Activated T-cell treated with anti-CD3 and anti-CD28 coated beads, Interleukin-2, amount 50 U/mL, for 4 hours (primary cell): ENCODE measurements at regions not wholly inside any gene's neighbourhood (a gene's known extent, or its start where the extent isn't known, plus 50 kb on each side); places are given as distances from the start of the nearest gene placed in this dataset.

ENCODE experiments used
- ATAC-seq, 2 donors: fragments of 200-7000 bp; cut with Tn5 transposase; one replicate each; pipeline ENCODE4 v1.10.0; 2021
- DNase-seq: peaks from one replicate; pipeline ENCODE4 v3.0.0-alpha.2; 2020
- H3K27me3 Mint-ChIP-seq: one replicate; pipeline ENCODE4 v1.8.0; 2021; ENCODE audit warnings: low read depth, mixed read lengths
- H3K36me3 Mint-ChIP-seq: one replicate; pipeline ENCODE4 v1.8.0; 2022; ENCODE audit warnings: mixed read lengths; ENCODE audit not compliant: insufficient read depth
- H3K4me1 Mint-ChIP-seq: one replicate; pipeline ENCODE4 v1.8.0; 2021; ENCODE audit warnings: low read depth, mixed read lengths
- H3K4me3 Mint-ChIP-seq: one replicate; pipeline ENCODE4 v1.8.0; 2021; ENCODE audit warnings: mild to moderate bottlenecking, moderate library complexity, mixed read lengths
- H3K9me3 Mint-ChIP-seq: one replicate; pipeline ENCODE4 v1.8.0; 2021; ENCODE audit warnings: mixed read lengths

- Mint-ChIP-seq H3K4me1 (no peaks in the 10 kb centered on the region), H3K4me3 (no peak overlapping the region), H3K9me3 (peaks cover 11% of the 10 kb centered on the region), H3K36me3 (no peaks in the 10 kb centered on the region), H3K27me3 (no peaks in the 10 kb centered on the region)
- ATAC-seq, result no peak
- DNase-seq, result no peak
These were observed 1098.8 kb downstream of the DTWD2 start for GRCh38 chr5:117889596-117889995.

GRCh38 chr5:117888688-117889087 lies 1099.7 kb downstream of the DTWD2 start:
- ATAC-seq (no peak), DNase-seq (no peak)
- no peaks in the 10 kb centered on the region for H3K36me3 Mint-ChIP-seq
- no peaks in the 10 kb centered on the region for H3K4me1 Mint-ChIP-seq
- no peak overlapping the region for H3K4me3 Mint-ChIP-seq
- H3K9me3 Mint-ChIP-seq, result peaks cover 11% of the 10 kb centered on the region
- H3K27me3 Mint-ChIP-seq, result no peaks in the 10 kb centered on the region

DNA sequence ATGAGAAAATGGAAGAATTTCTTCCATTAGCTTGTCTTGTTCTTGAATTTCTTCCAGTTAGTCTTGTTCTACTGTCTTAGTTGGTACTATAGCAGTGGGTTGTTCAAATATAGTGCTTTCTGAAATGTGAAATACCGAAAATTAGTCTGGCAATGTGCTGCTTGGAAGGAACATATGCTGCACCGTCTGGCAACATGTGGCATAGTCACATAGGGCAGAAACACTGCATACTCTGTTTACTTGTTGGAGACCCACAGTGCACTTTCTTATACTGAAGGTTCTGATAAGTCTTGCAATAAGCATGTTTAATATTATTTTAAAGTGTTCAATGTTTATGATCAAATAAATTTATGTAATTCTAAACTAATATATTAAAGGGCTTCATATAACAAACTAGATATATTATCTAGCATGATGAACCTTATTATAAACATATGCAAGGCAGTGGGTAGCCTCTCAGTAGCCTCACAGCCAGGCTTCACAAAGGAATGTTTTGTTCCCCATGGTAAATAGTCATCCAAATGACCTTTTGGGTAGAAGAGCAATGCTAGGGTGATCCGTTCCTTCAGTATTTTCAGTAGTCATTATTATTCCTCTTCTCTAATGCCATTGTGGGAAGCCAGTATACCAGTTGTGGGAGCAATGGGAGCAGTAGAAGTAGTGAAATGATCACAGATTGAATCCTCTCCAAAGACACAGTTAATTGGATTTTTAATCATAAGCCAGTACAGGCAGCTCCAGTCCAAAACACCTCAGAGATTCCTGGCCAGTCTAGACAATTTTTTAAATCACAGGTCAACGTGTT lies 1106.7 kb downstream of the DTWD2 start:
- no peaks in the 10 kb centered on the region for H3K27me3 Mint-ChIP-seq

DNA sequence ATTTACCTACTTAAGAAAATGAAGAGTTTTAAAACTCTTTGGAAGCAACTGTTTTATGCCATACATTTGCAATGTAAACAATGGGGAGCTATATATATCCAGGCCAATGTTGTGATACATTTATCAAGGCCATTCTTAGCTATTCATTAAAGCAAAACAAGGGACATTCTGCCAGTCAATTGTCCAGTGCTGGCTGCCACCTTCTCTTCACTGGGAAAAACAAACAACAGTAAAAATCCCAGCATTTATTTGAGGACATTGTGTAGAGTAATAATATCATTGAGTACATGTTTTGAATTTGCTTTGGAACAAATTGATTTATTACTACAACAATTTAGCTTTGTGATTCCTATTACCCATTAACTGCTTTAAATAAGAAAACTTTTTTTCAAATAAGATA lies 1107.4 kb downstream of the DTWD2 start:
- ATAC-seq (no peak), DNase-seq (no peak)
- no peak overlapping the region for H3K4me3 Mint-ChIP-seq
- no peaks in the 10 kb centered on the region for H3K4me1 Mint-ChIP-seq
- H3K9me3 Mint-ChIP-seq, result peaks cover 13% of the 10 kb centered on the region
- no peaks in the 10 kb centered on the region for H3K36me3 Mint-ChIP-seq
- H3K27me3 Mint-ChIP-seq, result no peaks in the 10 kb centered on the region

More for the DNA sequence above, 1106.7 kb downstream of the DTWD2 start:
- ATAC-seq, result no peak
- Mint-ChIP-seq H3K36me3 (no peaks in the 10 kb centered on the region), H3K4me3 (no peak overlapping the region), H3K9me3 (peaks cover 14% of the 10 kb centered on the region), H3K4me1 (no peaks in the 10 kb centered on the region)
- no peak for DNase-seq

GRCh38 chr5:117877731-117878130 lies 1110.6 kb downstream of the DTWD2 start:
- Mint-ChIP-seq H3K4me1 (no peaks in the 10 kb centered on the region), H3K36me3 (no peaks in the 10 kb centered on the region), H3K4me3 (no peak overlapping the region), H3K27me3 (no peaks in the 10 kb centered on the region), H3K9me3 (peaks cover 11% of the 10 kb centered on the region)
- DNase-seq (no peak), ATAC-seq (no peak)

DNA sequence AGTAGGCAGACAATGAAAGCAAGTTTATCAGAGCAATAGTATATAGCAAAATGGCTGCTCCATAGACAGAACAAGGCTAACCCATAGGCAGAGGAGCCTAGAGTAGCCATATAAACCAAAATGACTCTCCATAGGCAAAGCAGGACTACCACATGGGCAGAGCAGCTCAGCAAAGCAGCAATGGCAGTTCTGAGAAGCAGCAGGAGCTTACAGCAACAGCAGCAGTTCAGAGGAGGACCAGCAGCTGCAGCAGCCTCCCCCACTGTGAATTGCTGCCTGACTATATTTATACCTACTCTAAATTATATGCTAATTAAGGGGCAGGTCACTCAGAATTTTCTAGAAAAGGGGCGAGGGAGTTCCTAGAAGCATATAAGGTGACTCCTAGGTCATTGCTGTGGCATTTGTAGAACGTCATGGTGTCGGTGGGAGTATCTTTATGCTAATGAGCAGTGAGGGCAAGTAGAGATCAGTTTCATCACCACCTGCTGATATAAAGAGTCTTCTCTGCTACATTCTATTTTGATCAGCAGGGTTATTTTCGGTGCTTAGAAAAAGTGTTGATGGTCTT lies 1115.5 kb downstream of the DTWD2 start:
- Mint-ChIP-seq H3K27me3 (no peaks in the 10 kb centered on the region), H3K9me3 (peaks cover 15% of the 10 kb centered on the region), H3K4me3 (no peak overlapping the region), H3K4me1 (no peaks in the 10 kb centered on the region), H3K36me3 (no peaks in the 10 kb centered on the region)
- DNase-seq, result no peak
- no peak for ATAC-seq

DNA sequence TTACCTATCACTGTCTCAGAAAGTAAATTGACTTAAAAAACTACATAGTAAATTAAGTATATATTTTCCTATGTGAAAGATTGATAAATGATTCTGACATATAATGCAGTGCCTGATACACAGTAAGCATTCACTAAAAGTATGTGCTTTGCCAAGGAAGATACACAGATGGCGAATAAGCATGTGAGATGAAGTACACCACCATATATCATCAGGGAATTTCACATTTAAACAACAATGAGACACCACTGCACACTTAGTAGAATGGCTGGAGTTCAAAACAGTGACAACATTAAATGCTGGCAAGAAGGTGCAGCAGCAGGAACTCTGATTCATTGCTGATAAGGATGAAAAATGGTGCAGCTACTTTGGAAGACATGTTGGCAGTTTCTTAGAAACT lies 1118.8 kb downstream of the DTWD2 start:
- ATAC-seq (no peak), DNase-seq (no peak)
- Mint-ChIP-seq H3K36me3 (no peaks in the 10 kb centered on the region), H3K4me3 (no peak overlapping the region), H3K27me3 (no peaks in the 10 kb centered on the region), H3K4me1 (no peaks in the 10 kb centered on the region), H3K9me3 (peaks cover 12% of the 10 kb centered on the region)

DNA sequence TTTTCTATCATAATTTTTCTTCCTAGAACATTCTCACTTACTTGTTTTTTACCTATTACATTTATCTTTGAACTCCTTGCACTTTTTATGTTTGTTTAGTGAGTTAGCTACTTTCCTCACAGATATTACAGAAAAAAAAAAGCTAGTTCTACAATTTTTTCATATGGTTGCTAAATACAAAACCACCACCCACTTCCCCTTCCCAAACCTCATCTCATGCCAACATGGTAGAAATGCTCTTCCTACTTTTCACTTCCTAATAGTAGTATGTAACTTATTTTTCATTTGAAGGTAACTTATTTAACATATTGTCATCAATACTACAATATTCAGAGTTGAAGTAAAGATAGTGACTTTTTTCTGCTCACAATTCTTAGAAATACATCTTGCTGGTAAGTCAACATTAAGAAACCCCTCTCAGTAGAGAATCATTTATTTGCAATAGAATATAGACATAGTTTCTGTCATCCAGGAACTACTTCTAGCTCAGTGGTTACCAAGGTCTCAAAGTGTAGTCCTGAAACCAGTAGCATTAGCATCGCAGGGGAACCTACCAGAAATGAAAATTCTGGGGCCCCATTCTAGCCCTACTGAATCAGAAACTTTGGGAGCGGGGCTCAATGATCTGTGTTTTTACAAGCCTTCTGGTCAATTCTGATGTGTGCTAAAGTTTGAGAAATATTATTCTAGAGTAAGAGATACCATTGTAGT lies 1124.6 kb downstream of the DTWD2 start:
- DNase-seq, result no peak
- Mint-ChIP-seq H3K4me3 (no peak overlapping the region), H3K36me3 (no peaks in the 10 kb centered on the region), H3K4me1 (no peaks in the 10 kb centered on the region), H3K27me3 (no peaks in the 10 kb centered on the region), H3K9me3 (peaks cover 5% of the 10 kb centered on the region)
- no peak for ATAC-seq

DNA sequence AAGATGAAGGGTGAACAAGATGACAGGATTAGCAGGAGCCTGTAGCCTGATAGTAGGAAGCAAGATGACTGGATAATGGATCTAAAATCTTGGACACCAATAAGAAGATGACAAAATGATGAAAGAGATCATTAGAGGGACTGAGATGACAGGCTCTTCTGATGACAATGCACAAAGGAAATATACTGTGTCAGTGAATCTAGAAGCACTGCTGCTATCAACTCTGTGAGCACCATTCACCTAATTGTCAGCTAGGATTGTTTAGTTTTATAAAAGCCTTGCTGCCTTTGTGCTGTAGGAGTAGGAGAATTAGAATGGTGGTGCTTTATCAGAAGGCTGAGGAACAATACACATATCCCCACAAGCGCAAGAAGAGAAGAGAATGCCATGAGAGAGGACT lies 1127.8 kb downstream of the DTWD2 start:
- DNase-seq, result no peak
- ATAC-seq, result no peak
- no peaks in the 10 kb centered on the region for H3K27me3 Mint-ChIP-seq
- H3K4me3 Mint-ChIP-seq, result no peak overlapping the region
- peaks cover 9% of the 10 kb centered on the region for H3K9me3 Mint-ChIP-seq
- H3K4me1 Mint-ChIP-seq, result no peaks in the 10 kb centered on the region
- H3K36me3 Mint-ChIP-seq, result no peaks in the 10 kb centered on the region

- Mint-ChIP-seq H3K27me3 (no peaks in the 10 kb centered on the region), H3K4me3 (no peak overlapping the region), H3K4me1 (no peaks in the 10 kb centered on the region), H3K9me3 (peaks cover 13% of the 10 kb centered on the region), H3K36me3 (no peaks in the 10 kb centered on the region)
- no peak for ATAC-seq
- DNase-seq, result no peak
These were observed 1129.2 kb downstream of the DTWD2 start for GRCh38 chr5:117859176-117859575.

GRCh38 chr5:117856713-117857112 lies 1131.6 kb downstream of the DTWD2 start:
- no peaks in the 10 kb centered on the region for H3K27me3 Mint-ChIP-seq
- H3K4me3 Mint-ChIP-seq, result no peak overlapping the region

GRCh38 chr5:117837786-117838185 lies 1150.6 kb downstream of the DTWD2 start:
- DNase-seq, result no peak
- Mint-ChIP-seq H3K27me3 (no peaks in the 10 kb centered on the region), H3K4me3 (no peak overlapping the region), H3K4me1 (no peaks in the 10 kb centered on the region), H3K9me3 (peaks cover 4% of the 10 kb centered on the region), H3K36me3 (no peaks in the 10 kb centered on the region)
- no peak for ATAC-seq

More at GRCh38 chr5:117856713-117857112, 1131.6 kb downstream of the DTWD2 start:
- DNase-seq, result no peak
- no peak for ATAC-seq
- H3K9me3 Mint-ChIP-seq, result peaks cover 9% of the 10 kb centered on the region
- H3K36me3 Mint-ChIP-seq, result no peaks in the 10 kb centered on the region
- no peaks in the 10 kb centered on the region for H3K4me1 Mint-ChIP-seq

- H3K9me3 Mint-ChIP-seq, result peaks cover 14% of the 10 kb centered on the region
- DNase-seq, result no peak
These were observed 1154.7 kb downstream of the DTWD2 start for GRCh38 chr5:117833691-117834090.

GRCh38 chr5:117829646-117830045 lies 1158.7 kb downstream of the DTWD2 start:
- Mint-ChIP-seq H3K27me3 (no peaks in the 10 kb centered on the region), H3K36me3 (no peaks in the 10 kb centered on the region), H3K4me3 (no peak overlapping the region), H3K9me3 (peaks cover 30% of the 10 kb centered on the region), H3K4me1 (no peaks in the 10 kb centered on the region)
- ATAC-seq (no peak), DNase-seq (no peak)

More at GRCh38 chr5:117833691-117834090, 1154.7 kb downstream of the DTWD2 start:
- Mint-ChIP-seq H3K4me3 (no peak overlapping the region), H3K36me3 (no peaks in the 10 kb centered on the region), H3K4me1 (no peaks in the 10 kb centered on the region), H3K27me3 (no peaks in the 10 kb centered on the region)
- ATAC-seq, result no peak

DNA sequence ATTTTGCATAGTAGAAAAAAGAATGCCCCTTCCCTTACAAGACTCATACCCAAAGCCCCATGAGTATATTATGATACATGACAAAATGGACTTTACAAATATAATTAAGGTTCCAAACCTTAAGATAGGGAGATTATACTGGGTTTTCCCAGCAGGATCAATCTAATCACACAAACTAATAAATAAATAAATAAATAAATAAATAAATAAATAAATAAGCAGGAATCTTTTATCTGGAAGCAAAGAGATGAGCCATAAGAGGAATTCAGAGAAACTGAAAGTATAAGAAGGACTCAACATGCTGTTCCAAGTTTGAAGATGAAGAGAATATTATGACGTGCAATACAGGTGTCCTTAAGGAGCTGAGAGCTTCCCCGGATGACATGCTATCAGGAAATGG lies 1174.5 kb downstream of the DTWD2 start:
- Mint-ChIP-seq H3K27me3 (no peaks in the 10 kb centered on the region), H3K36me3 (no peaks in the 10 kb centered on the region), H3K9me3 (peaks cover 8% of the 10 kb centered on the region), H3K4me3 (no peak overlapping the region), H3K4me1 (no peaks in the 10 kb centered on the region)
- no peak for DNase-seq
- no peak for ATAC-seq
